SK-N-SH (cell line): ENCODE measurements at regions not wholly inside any gene's neighbourhood (a gene's known extent, or its start where the extent isn't known, plus 50 kb on each side); places are given as distances from the start of the nearest gene placed in this dataset.

Source experiments
- CTCF ChIA-PET: fragments of 300-600, 350-600 bp; formaldehyde crosslinking; extraction: SDS; loops from one replicate; lab custom pipeline; 2021; lab: Yijun Ruan, JAX
- POLR2A ChIA-PET: fragments of 350-600 bp; sonication (Branson Sonifier 250); formaldehyde crosslinking; extraction: SDS; loops from one replicate; lab custom pipeline; 2020; ENCODE audit warnings: antibody characterized with exemption, inconsistent platforms; lab: Yijun Ruan, JAX
- DNase-seq: peaks from one replicate; pipeline ENCODE4 v3.0.0; 2012
- H2AFZ ChIP-seq: fragments of 200-600 bp; sonication (generic); 2 replicates; pipeline ENCODE4 v1.8.1; 2016; ENCODE audit warnings: antibody characterized with exemption, mild to moderate bottlenecking, low read depth
- H3F3A ChIP-seq: fragments of 200-600 bp; sonication (generic); replicated peaks from 2 replicates; pipeline ENCODE3; 2016; ENCODE audit warnings: antibody characterized with exemption, mild to moderate bottlenecking; ENCODE audit not compliant: insufficient read depth
- H3K27ac ChIP-seq, 2 experiments: fragments of 200-500 bp in 1 of 2; fragments of 200-600 bp in 1 of 2; sonication (Bioruptor generic) in 1 of 2; sonication (generic), shearing (Covaris generic) in 1 of 2; 2 replicates each; pipeline versions ENCODE4 v1.5.1 to v1.6.1; 2014 to 2016; ENCODE audit warnings: low read depth in 2 of 2, inconsistent platforms in 1 of 2, low read length in 1 of 2, mild to moderate bottlenecking in 1 of 2, mixed read lengths in 1 of 2
- H3K27me3 ChIP-seq: fragments of 200-600 bp; sonication (generic), shearing (Covaris generic); 2 replicates; pipeline ENCODE4 v1.6.1; 2016; ENCODE audit warnings: mixed run types; ENCODE audit not compliant: insufficient read depth
- H3K36me3 ChIP-seq, 2 experiments: fragments of 200-500 bp in 1 of 2; fragments of 200-600 bp in 1 of 2; sonication (Bioruptor generic) in 1 of 2; sonication (generic) in 1 of 2; replicated peaks in 1 of 2; 2 replicates each; pipeline versions ENCODE3 to v1.5.1; 2014 to 2016; ENCODE audit warnings: low read length in 1 of 2, mild to moderate bottlenecking in 1 of 2; ENCODE audit not compliant: insufficient read depth in 2 of 2, control insufficient read depth in 1 of 2
- H3K4me1 ChIP-seq, 2 experiments: fragments of 200-500 bp in 1 of 2; fragments of 200-600 bp in 1 of 2; sonication (Bioruptor generic) in 1 of 2; sonication (generic), shearing (Covaris generic) in 1 of 2; 2 replicates each; pipeline versions ENCODE4 v1.5.1 to v1.6.1; 2014 to 2016; ENCODE audit warnings: low read depth in 1 of 2, low read length in 1 of 2, mixed run types in 1 of 2; ENCODE audit not compliant: insufficient read depth in 2 of 2, control insufficient read depth in 1 of 2
- H3K4me2 ChIP-seq: fragments of 200-600 bp; sonication (generic), shearing (Covaris generic); 2 replicates; pipeline ENCODE4 v1.6.1; 2017; ENCODE audit warnings: mixed run types
- H3K4me3 ChIP-seq, 2 experiments: fragments of 200-500 bp in 1 of 2; fragments of 200-600 bp in 1 of 2; sonication (Bioruptor generic) in 1 of 2; sonication (generic), shearing (Covaris generic) in 1 of 2; 2 replicates each; pipeline versions ENCODE4 v1.5.1 to v1.8.1; 2014 to 2016; ENCODE audit warnings: low read depth in 2 of 2, inconsistent platforms in 1 of 2, low read length in 1 of 2, mild to moderate bottlenecking in 1 of 2, mixed read lengths in 1 of 2, moderate library complexity in 1 of 2
- H3K79me2 ChIP-seq: fragments of 200-600 bp; sonication (generic); 2 replicates; pipeline ENCODE4 v1.8.1; 2017; ENCODE audit warnings: mild to moderate bottlenecking; ENCODE audit not compliant: insufficient read depth
- H3K9ac ChIP-seq: fragments of 200-600 bp; sonication (generic); 2 replicates; pipeline ENCODE4 v1.6.1; 2017; ENCODE audit warnings: mixed run types
- H3K9me2 ChIP-seq: fragments of 200-600 bp; sonication (generic); 2 replicates; pipeline ENCODE4 v1.6.1; 2017; ENCODE audit warnings: mixed run types
- H3K9me3 ChIP-seq: fragments of 200-600 bp; sonication (generic); 2 replicates; pipeline ENCODE4 v1.6.1; 2017; ENCODE audit warnings: mixed run types, mild to moderate bottlenecking, moderate library complexity
- H4K20me1 ChIP-seq: fragments of 200-600 bp; sonication (generic); 2 replicates; pipeline ENCODE4 v1.6.1; 2017; ENCODE audit warnings: mild to moderate bottlenecking, mixed run types; ENCODE audit not compliant: insufficient read depth
- CHD2 ChIP-seq: fragments of 150-350 bp; IDR thresholded peaks from 2 replicates; pipeline ENCODE4 v1.6.1; 2018; ENCODE audit warnings: low read length; ENCODE audit not compliant: partially characterized antibody
- ELF1 ChIP-seq: IDR thresholded peaks from 2 replicates; pipeline ENCODE4 v1.4.0; 2012
- EP300 ChIP-seq, 2 experiments: IDR thresholded peaks; 2 replicates each; pipeline versions ENCODE4 v1.4.0 to v1.6.1; 2012; ENCODE audit warnings: borderline replicate concordance in 1 of 2, low read depth in 1 of 2, low read length in 1 of 2
- EZH2phosphoT487 ChIP-seq: fragments of 200-600 bp; sonication (generic); IDR thresholded peaks from 2 replicates; pipeline ENCODE4 v1.6.1; 2017; ENCODE audit warnings: low read depth, mixed run types, mild to moderate bottlenecking, antibody characterized with exemption, moderate library complexity, borderline replicate concordance
- FOSL2 ChIP-seq: IDR thresholded peaks from 2 replicates; pipeline ENCODE4 v1.4.0; 2012; ENCODE audit warnings: low read depth, mild to moderate bottlenecking, moderate library complexity, borderline replicate concordance
- FOXJ3 ChIP-seq: sonication (generic); formaldehyde crosslinking; IDR thresholded peaks from 2 replicates; pipeline ENCODE4 v1.5.1; 2020; ENCODE audit warnings: mild to moderate bottlenecking, missing genetic modification reagents
- GABPA ChIP-seq: IDR thresholded peaks from 2 replicates; pipeline ENCODE4 v1.4.0; 2012; ENCODE audit warnings: low read depth, mild to moderate bottlenecking
- GATA2 ChIP-seq: sonication (generic); formaldehyde crosslinking; IDR thresholded peaks from 2 replicates; pipeline ENCODE4 v1.5.0; 2020; ENCODE audit warnings: mild to moderate bottlenecking, missing genetic modification reagents
- JUND ChIP-seq: IDR thresholded peaks from 2 replicates; pipeline ENCODE4 v1.4.0; 2012
- NFIC ChIP-seq: IDR thresholded peaks from 2 replicates; pipeline ENCODE4 v1.4.0; 2012; ENCODE audit warnings: borderline replicate concordance
- RAD21 ChIP-seq: IDR thresholded peaks from 2 replicates; pipeline ENCODE4 v1.6.1; 2012; ENCODE audit warnings: mild to moderate bottlenecking, low read length
- RCOR1 ChIP-seq: fragments of 150-350 bp; IDR thresholded peaks from 2 replicates; pipeline ENCODE4 v1.6.1; 2017; ENCODE audit warnings: antibody characterized with exemption, low read length
- RFX5 ChIP-seq: IDR thresholded peaks from 2 replicates; pipeline ENCODE4 v1.6.1; 2012; ENCODE audit warnings: mild to moderate bottlenecking, improper control_type of control experiment, low read length
- SIN3A ChIP-seq: IDR thresholded peaks from 2 replicates; pipeline ENCODE4 v1.6.1; 2012; ENCODE audit warnings: low read depth, mild to moderate bottlenecking, low read length, moderate library complexity, borderline replicate concordance
- TAF1 ChIP-seq: IDR thresholded peaks from 2 replicates; pipeline ENCODE4 v1.6.1; 2012; ENCODE audit warnings: low read depth, mild to moderate bottlenecking, low read length, moderate library complexity, borderline replicate concordance
- TCF12 ChIP-seq: IDR thresholded peaks from 2 replicates; pipeline ENCODE4 v1.4.0; 2012
- YY1 ChIP-seq: IDR thresholded peaks from 2 replicates; pipeline ENCODE4 v1.4.0; 2012; ENCODE audit warnings: low read depth, mild to moderate bottlenecking
- WGBS: methylation state at CpG from one replicate; pipeline ENCODE4 v1.1.6; 2017; ENCODE audit warnings: low lambda C conversion rate; 5-methylcytosine and 5-hydroxymethylcytosine counted together
- TF ChIP-seq, protein P1 (sequence below): IDR thresholded peaks from 2 replicates; pipeline ENCODE4 v1.6.1; 2012; ENCODE audit warnings: mild to moderate bottlenecking, low read depth, low read length, moderate library complexity
- TF ChIP-seq, protein P2 (sequence below): IDR thresholded peaks from 2 replicates; pipeline ENCODE4; 2012
- TF ChIP-seq, protein P3 (sequence below): IDR thresholded peaks from 2 replicates; pipeline ENCODE4 v1.4.0; 2012; ENCODE audit warnings: low read depth, borderline replicate concordance
- TF ChIP-seq, protein P4 (sequence below): IDR thresholded peaks from 2 replicates; pipeline ENCODE4 v1.4.0; 2012; ENCODE audit warnings: low read depth, borderline replicate concordance

DNA sequence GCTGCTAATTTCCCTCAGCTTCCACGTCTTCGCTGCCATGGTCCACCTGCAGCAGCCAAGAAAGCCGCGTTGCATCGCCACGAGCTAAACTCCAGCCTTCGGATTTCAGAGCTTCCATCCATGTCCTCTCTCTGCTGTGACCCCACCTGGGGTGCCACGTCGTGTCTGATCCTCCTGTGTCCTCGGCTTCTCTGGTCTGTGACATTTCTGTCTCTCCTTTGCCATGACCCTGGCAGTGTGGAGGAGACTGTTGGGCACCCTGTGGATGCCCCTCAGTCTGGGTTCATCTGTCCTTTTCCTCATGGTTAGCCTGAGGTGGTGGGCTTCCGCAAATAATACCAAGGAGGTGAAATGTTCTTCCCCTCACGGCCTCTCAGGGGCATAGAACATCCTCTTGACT, 106.8 kb downstream of the RTP5 start:
- Histone ChIP-seq H3K9me2 (no peaks in the 10 kb centered on the region), H3K79me2 (no peaks in the 10 kb centered on the region), H3F3A (no peaks in the 10 kb centered on the region), H3K4me2 (no peak overlapping the region), H2AFZ (no peak overlapping the region), H3K4me3 (no peak overlapping the region), H3K4me1 (no peaks in the 10 kb centered on the region), H3K36me3 (no peaks in the 10 kb centered on the region), H4K20me1 (no peaks in the 10 kb centered on the region), H3K9ac (no peak overlapping the region), H3K27ac (no peak overlapping the region), H3K27me3 (no peaks in the 10 kb centered on the region), H3K9me3 (no peaks in the 10 kb centered on the region)
- WGBS = 71% methylated on average over 12 of the region's 12 CpGs
- no peak for TF ChIP-seq ELF1
- TF ChIP-seq JUND = no peak
- no peak for TF ChIP-seq TAF1
- no peak for TF ChIP-seq FOSL2
- no peak for TF ChIP-seq EP300 (IDR thresholded peaks at IDR 0.05; ENCODE audit: borderline replicate concordance in 1 of 2, low read depth in 1 of 2, low read length in 1 of 2)
- TF ChIP-seq EZH2phosphoT487 = no peak
- TF ChIP-seq RFX5 = no peak
- TF ChIP-seq, protein P1, sequence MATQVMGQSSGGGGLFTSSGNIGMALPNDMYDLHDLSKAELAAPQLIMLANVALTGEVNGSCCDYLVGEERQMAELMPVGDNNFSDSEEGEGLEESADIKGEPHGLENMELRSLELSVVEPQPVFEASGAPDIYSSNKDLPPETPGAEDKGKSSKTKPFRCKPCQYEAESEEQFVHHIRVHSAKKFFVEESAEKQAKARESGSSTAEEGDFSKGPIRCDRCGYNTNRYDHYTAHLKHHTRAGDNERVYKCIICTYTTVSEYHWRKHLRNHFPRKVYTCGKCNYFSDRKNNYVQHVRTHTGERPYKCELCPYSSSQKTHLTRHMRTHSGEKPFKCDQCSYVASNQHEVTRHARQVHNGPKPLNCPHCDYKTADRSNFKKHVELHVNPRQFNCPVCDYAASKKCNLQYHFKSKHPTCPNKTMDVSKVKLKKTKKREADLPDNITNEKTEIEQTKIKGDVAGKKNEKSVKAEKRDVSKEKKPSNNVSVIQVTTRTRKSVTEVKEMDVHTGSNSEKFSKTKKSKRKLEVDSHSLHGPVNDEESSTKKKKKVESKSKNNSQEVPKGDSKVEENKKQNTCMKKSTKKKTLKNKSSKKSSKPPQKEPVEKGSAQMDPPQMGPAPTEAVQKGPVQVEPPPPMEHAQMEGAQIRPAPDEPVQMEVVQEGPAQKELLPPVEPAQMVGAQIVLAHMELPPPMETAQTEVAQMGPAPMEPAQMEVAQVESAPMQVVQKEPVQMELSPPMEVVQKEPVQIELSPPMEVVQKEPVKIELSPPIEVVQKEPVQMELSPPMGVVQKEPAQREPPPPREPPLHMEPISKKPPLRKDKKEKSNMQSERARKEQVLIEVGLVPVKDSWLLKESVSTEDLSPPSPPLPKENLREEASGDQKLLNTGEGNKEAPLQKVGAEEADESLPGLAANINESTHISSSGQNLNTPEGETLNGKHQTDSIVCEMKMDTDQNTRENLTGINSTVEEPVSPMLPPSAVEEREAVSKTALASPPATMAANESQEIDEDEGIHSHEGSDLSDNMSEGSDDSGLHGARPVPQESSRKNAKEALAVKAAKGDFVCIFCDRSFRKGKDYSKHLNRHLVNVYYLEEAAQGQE = no peak
- TF ChIP-seq GABPA = no peak
- no peak for TF ChIP-seq RCOR1
- TF ChIP-seq NFIC = no peak
- TF ChIP-seq RAD21 = no peak
- TF ChIP-seq, protein P2, sequence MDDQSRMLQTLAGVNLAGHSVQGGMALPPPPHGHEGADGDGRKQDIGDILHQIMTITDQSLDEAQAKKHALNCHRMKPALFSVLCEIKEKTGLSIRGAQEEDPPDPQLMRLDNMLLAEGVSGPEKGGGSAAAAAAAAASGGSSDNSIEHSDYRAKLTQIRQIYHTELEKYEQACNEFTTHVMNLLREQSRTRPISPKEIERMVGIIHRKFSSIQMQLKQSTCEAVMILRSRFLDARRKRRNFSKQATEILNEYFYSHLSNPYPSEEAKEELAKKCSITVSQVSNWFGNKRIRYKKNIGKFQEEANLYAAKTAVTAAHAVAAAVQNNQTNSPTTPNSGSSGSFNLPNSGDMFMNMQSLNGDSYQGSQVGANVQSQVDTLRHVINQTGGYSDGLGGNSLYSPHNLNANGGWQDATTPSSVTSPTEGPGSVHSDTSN = no peak
- ChIA-PET CTCF (interaction anchor here (1.2 kb wide), 1 partner anchor 20 kb away, joined by 3 read pairs; no protein-coding TSS in a partner anchor), POLR2A (no interaction called here)
- DNase-seq = no peak

DNA sequence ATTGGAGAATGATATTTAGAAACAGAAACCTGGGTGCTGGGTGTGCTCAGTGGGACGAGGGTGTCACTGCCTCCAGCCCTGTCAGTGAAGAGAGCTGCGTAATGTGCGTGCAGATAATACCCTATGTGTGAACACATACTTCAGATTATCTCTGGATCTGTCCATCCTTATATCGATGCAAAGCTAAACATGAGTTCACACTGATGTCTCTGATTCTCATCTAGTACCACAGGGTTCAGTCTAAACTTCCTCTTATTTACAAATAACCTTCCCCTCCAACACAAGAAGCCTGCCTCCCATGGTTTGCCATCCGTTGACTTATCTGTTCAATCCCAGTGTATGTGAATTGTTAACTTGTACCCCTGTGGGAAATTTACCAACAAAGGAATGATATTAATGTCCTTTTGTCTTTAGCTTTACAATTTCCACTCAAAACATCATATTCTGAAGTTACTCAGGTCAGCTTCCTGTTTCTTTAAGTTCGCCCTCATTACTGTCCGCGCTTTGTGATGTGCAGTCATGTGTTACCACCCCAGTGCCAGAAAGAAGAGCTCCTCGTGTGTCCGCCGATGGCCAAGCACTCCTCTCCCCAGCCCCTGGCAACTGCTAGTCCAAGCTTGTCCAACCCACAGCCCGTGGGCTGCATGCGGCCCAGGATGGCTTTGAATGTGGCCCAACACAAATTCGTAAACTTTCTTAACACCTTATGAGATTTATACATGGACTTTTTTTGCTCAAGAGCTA, 108.2 kb downstream of the RTP5 start:
- WGBS = 84% methylated on average over 14 of the region's 14 CpGs
- Histone ChIP-seq H3K9ac (no peak overlapping the region), H3F3A (no peaks in the 10 kb centered on the region), H3K79me2 (no peaks in the 10 kb centered on the region), H3K9me3 (no peaks in the 10 kb centered on the region), H3K4me3 (no peak overlapping the region), H3K27me3 (no peaks in the 10 kb centered on the region), H3K27ac (no peak overlapping the region), H3K4me1 (no peaks in the 10 kb centered on the region), H2AFZ (no peak overlapping the region), H4K20me1 (no peaks in the 10 kb centered on the region), H3K4me2 (no peak overlapping the region), H3K9me2 (no peaks in the 10 kb centered on the region), H3K36me3 (no peaks in the 10 kb centered on the region)
- CTCF ChIA-PET = interaction anchor here (1.1 to 1.6 kb wide), 2 partner anchors 27 to 311 kb away, joined by 3 to 6 read pairs; no protein-coding TSS in a partner anchor
- DNase-seq = no peak
- POLR2A ChIA-PET = no interaction called here
- TF ChIP-seq RCOR1 (no peak), TCF12 (no peak), EZH2phosphoT487 (no peak), FOXJ3 (no peak), GATA2 (CRISPR knock-in tag) (no peak), RAD21 (no peak), CHD2 (no peak), EP300 (IDR thresholded peaks at IDR 0.05; ENCODE audit: borderline replicate concordance in 1 of 2, low read depth in 1 of 2, low read length in 1 of 2) (no peak), ELF1 (no peak), SIN3A (no peak), YY1 (no peak)
- TF ChIP-seq, protein P3, sequence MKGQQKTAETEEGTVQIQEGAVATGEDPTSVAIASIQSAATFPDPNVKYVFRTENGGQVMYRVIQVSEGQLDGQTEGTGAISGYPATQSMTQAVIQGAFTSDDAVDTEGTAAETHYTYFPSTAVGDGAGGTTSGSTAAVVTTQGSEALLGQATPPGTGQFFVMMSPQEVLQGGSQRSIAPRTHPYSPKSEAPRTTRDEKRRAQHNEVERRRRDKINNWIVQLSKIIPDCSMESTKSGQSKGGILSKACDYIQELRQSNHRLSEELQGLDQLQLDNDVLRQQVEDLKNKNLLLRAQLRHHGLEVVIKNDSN = no peak
- TF ChIP-seq, protein P4, sequence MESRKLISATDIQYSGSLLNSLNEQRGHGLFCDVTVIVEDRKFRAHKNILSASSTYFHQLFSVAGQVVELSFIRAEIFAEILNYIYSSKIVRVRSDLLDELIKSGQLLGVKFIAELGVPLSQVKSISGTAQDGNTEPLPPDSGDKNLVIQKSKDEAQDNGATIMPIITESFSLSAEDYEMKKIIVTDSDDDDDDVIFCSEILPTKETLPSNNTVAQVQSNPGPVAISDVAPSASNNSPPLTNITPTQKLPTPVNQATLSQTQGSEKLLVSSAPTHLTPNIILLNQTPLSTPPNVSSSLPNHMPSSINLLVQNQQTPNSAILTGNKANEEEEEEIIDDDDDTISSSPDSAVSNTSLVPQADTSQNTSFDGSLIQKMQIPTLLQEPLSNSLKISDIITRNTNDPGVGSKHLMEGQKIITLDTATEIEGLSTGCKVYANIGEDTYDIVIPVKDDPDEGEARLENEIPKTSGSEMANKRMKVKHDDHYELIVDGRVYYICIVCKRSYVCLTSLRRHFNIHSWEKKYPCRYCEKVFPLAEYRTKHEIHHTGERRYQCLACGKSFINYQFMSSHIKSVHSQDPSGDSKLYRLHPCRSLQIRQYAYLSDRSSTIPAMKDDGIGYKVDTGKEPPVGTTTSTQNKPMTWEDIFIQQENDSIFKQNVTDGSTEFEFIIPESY = no peak
